Natural killer cell (primary cell): ENCODE measurements at regions not wholly inside any gene's neighbourhood (a gene's known extent, or its start where the extent isn't known, plus 50 kb on each side); places are given as distances from the start of the nearest gene placed in this dataset.

Experiments
- ATAC-seq, 3 donors: fragments of 150-1000 bp in 2 of 3; fragments of 200-7000 bp in 1 of 3; cut with Tn5 transposase; 1 replicate in 1 of 3; 2 replicates in 2 of 3; pipeline ENCODE4 v1.10.0; 2021; ENCODE audit warnings: mild to moderate bottlenecking in 2 of 3, moderate library complexity in 2 of 3
- DNase-seq, 2 donors: peaks; one replicate each; pipeline versions ENCODE4 v3.0.0 to v3.0.0-alpha.2; 2013 to 2021; ENCODE audit warnings: mixed read lengths in 1 of 2
- H3K27ac ChIP-seq: one replicate; pipeline ENCODE4 v1.5.1; 2013; ENCODE audit warnings: mild to moderate bottlenecking, low read length
- H3K27me3 ChIP-seq: one replicate; pipeline ENCODE4 v1.6.1; 2013; ENCODE audit warnings: low read length; ENCODE audit not compliant: control insufficient read depth, insufficient read depth
- H3K36me3 ChIP-seq: one replicate; pipeline ENCODE4 v1.6.1; 2013; ENCODE audit warnings: low read length; ENCODE audit not compliant: control insufficient read depth, insufficient read depth
- H3K4me1 ChIP-seq: one replicate; pipeline ENCODE4 v1.6.1; 2013; ENCODE audit warnings: low read length; ENCODE audit not compliant: control insufficient read depth, insufficient read depth
- H3K4me3 ChIP-seq: one replicate; pipeline ENCODE4 v1.5.1; 2013; ENCODE audit warnings: low read length
- H3K9me3 ChIP-seq: one replicate; pipeline ENCODE4 v1.6.1; 2013; ENCODE audit warnings: low read length; ENCODE audit not compliant: control insufficient read depth, insufficient read depth
- H3K27ac Mint-ChIP-seq, 2 donors: one replicate each; pipeline ENCODE4 v1.8.0; 2022; ENCODE audit warnings: mild to moderate bottlenecking in 2 of 2, mixed read lengths in 2 of 2, moderate library complexity in 1 of 2
- H3K27me3 Mint-ChIP-seq, 2 donors: one replicate each; pipeline ENCODE4 v1.8.0; 2022; ENCODE audit warnings: low read depth in 2 of 2, mixed read lengths in 2 of 2
- H3K36me3 Mint-ChIP-seq: one replicate; pipeline ENCODE4 v1.8.0; 2022; ENCODE audit warnings: mixed read lengths
- H3K4me1 Mint-ChIP-seq, 2 donors: one replicate each; pipeline ENCODE4 v1.8.0; 2022; ENCODE audit warnings: mixed read lengths in 2 of 2
- H3K4me3 Mint-ChIP-seq: one replicate; pipeline ENCODE4 v1.8.0; 2022; ENCODE audit warnings: mild to moderate bottlenecking, moderate library complexity, mixed read lengths
- H3K9me3 Mint-ChIP-seq, 2 donors: one replicate each; pipeline ENCODE4 v1.8.0; 2022; ENCODE audit warnings: mixed read lengths in 2 of 2
- CTCF ChIP-seq: fragments of 200-600 bp; IDR thresholded peaks from one replicate; pipeline ENCODE4 v1.8.0; 2022; ENCODE audit warnings: antibody characterized with exemption
- WGBS: methylation state at CpG from one replicate; pipeline ENCODE4 v1.1.7; 2013; ENCODE audit warnings: missing lambda C conversion rate; ENCODE audit not compliant: insufficient coverage; 5-methylcytosine and 5-hydroxymethylcytosine counted together
- intact Hi-C: fragments of 100-400 bp; cut with micrococcal nuclease; formaldehyde crosslinking; loops from one replicate; pipeline ENCODE4 v1.14.2; 2022

- no CpG with 5 or more reads among the region's 2 CpGs for WGBS
- no peaks in the 10 kb centered on the region for H3K9me3 Mint-ChIP-seq
These were observed 130.6 kb upstream of the TAB2 start for GRCh38 chr6:149186873-149187272.

GRCh38 chr6:149190224-149190831, 127.2 kb upstream of the TAB2 start:
- WGBS = 100% methylated on average over 1 of the region's 1 CpG
- DNase-seq (peak in 1 of 2 donors; percentile 61), ATAC-seq (peak in 1 of 3 donors; percentile 36)
- Histone ChIP-seq H3K36me3 (no peaks in the 10 kb centered on the region), H3K27ac (no peak overlapping the region), H3K27me3 (no peaks in the 10 kb centered on the region), H3K9me3 (no peaks in the 10 kb centered on the region), H3K4me3 (no peak overlapping the region), H3K4me1 (no peaks in the 10 kb centered on the region)
- Mint-ChIP-seq H3K27me3 (peaks cover 0 to 2% of the 10 kb centered on the region in 2 donors), H3K36me3 (no peaks in the 10 kb centered on the region), H3K9me3 (no peaks in the 10 kb centered on the region), H3K4me3 (no peak overlapping the region), H3K4me1 (no peaks in the 10 kb centered on the region), H3K27ac (no peak overlapping the region)
- no peak for TF ChIP-seq CTCF
- intact Hi-C loops = loop anchor here (2.0 kb wide), 1 partner anchor 242 kb away; no protein-coding TSS in a partner anchor

More at GRCh38 chr6:149186873-149187272, 130.6 kb upstream of the TAB2 start:
- no peaks in the 10 kb centered on the region for H3K36me3 ChIP-seq
- no peak overlapping the region for H3K27ac ChIP-seq
- Mint-ChIP-seq H3K4me3 (no peak overlapping the region), H3K27me3 (peaks cover 6 to 8% of the 10 kb centered on the region in 2 donors), H3K36me3 (no peaks in the 10 kb centered on the region), H3K27ac (no peak overlapping the region), H3K4me1 (no peaks in the 10 kb centered on the region)
- DNase-seq (no peak), ATAC-seq (no peak)
- intact Hi-C loops = no loop called here
- H3K9me3 ChIP-seq = no peaks in the 10 kb centered on the region
- no peaks in the 10 kb centered on the region for H3K27me3 ChIP-seq
- no peaks in the 10 kb centered on the region for H3K4me1 ChIP-seq
- no peak overlapping the region for H3K4me3 ChIP-seq
- TF ChIP-seq CTCF = no peak

GRCh38 chr6:149194820-149195558, 122.5 kb upstream of the TAB2 start:
- Histone ChIP-seq H3K4me1 (no peaks in the 10 kb centered on the region), H3K4me3 (no peak overlapping the region), H3K27me3 (no peaks in the 10 kb centered on the region), H3K27ac (no peak overlapping the region), H3K36me3 (no peaks in the 10 kb centered on the region), H3K9me3 (peaks cover 8% of the 10 kb centered on the region)
- ATAC-seq = no peak
- DNase-seq = no peak
- intact Hi-C loops = no loop called here
- H3K4me3 Mint-ChIP-seq = no peak overlapping the region
- no peak for TF ChIP-seq CTCF
- no peaks in the 10 kb centered on the region for H3K27me3 Mint-ChIP-seq
- H3K27ac Mint-ChIP-seq = no peak overlapping the region
- H3K36me3 Mint-ChIP-seq = no peaks in the 10 kb centered on the region
- 63% methylated on average over 8 of the region's 8 CpGs for WGBS
- peaks cover 0 to 3% of the 10 kb centered on the region in 2 donors for H3K9me3 Mint-ChIP-seq
- H3K4me1 Mint-ChIP-seq = no peaks in the 10 kb centered on the region
